Renal cortex interstitium (tissue), 11 donors: ENCODE measurements at regions not wholly inside any gene's neighbourhood (a gene's known extent, or its start where the extent isn't known, plus 50 kb on each side); places are given as distances from the start of the nearest gene placed in this dataset.

Source experiments
- DNase-seq, 11 donors: peaks; one replicate each; pipeline ENCODE4 v3.0.0-alpha.2; 2013; ENCODE audit warnings: low read depth in 9 of 11, low spot score in 4 of 11; ENCODE audit errors: extremely low read depth in 1 of 11

DNA sequence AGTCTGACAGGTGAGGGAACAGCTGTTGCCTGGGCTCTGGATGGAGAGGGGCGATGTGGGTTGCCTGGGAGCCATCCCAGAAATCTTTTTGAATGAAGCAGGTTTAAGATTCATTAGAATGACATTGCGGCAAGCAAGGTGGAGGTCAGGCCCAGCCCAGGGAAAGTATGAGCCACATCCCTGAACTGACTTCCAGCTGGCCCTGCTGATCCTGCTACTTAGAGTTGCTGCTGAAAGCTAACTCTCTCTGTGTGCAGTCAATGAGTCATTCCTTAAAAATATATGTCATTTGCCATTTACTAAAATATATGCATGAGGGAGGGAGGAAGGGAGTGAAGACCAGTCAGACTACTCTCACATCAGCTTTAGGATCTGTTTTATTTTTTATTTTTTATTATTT, 54.3 kb upstream of the RAB3GAP2 start:
- DNase-seq = no peak

DNA sequence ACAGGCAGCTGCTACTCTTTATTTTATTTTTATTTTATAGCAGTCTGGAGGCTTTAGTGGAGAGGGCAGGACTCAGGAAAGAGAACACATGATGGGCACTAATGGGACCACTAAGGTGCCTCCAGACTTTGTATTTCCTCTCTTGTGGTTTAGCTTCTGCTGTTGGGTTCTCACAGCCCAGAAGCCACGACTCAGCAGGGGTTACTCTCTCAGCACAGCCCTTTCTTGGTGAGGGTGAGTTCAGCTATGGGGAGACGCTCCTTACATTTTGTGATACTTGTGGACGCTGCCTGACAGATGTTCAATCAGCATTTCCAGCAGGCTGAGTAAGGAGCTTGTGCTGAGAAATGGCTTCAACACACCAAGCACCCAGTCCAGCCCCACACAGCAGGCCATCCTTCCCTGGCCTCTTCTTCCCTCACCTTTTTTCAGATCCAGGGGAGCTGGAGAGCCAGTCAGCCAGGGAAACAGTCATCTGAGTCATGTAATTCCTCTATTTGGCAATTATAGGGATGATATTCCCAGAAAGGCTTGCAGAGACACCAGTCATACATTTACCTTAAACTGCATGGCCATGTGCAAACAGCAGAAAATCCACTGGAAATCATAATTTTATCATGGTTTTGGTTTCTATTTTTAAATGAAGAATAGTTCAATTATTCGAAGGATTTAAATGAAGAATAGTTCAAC, 53.2 kb upstream of the RAB3GAP2 start:
- no peak for DNase-seq

DNA sequence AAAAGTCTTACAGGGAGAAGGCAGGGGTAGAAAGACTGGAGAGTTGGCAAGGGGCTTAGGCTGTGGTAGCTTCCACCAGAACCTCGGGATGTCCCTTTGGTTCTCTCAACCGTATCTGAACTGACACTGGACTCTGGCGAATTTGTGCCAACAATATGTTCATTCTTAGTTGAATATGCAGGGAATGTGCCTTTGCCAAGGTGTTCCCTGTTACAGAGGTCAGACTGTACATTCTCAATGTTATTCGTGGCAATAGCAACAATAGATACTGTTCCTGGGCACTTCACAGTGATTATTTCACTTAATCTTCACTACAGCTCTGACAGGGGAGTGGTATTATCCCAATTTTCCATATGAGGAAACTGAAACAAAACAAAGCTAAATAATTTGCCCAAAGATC, 51.5 kb upstream of the RAB3GAP2 start:
- no peak for DNase-seq

DNA sequence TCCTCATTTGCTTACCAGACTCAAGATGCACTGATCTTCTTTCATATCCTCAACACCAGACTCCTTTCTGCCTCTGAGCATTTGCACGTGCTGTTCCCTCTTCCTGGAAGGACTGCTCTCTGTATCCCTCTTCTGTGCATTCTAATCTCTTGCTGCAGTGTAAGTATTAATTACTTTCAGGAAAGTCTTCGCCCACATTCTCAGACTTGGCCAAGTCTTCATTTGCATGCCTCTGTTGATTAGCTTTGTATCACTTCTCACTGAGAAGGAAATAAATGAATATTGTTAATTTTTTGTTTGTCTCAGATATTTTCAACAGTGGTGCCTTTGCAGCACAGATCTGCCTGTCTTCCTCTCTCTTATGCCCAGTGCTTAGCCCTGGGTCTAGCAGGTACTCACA, 50.3 kb upstream of the RAB3GAP2 start:
- DNase-seq = no peak
